Small intestine (tissue), 7 donors: ENCODE measurements at regions not wholly inside any gene's neighbourhood (a gene's known extent, or its start where the extent isn't known, plus 50 kb on each side); places are given as distances from the start of the nearest gene placed in this dataset.

ENCODE experiments used
- DNase-seq, 2 donors: peaks; one replicate each; pipeline versions ENCODE4 v3.0.0 to v3.0.0-alpha.2; 2013
- FAIRE-seq: peaks from 2 replicates; lab custom pipeline; 2012; peaks lifted over from hg19 to GRCh38; lab: Jason Lieb, UNC
- H3K27ac ChIP-seq, 3 donors: one replicate each; pipeline ENCODE4 v1.5.1; 2013; ENCODE audit warnings: low read length in 2 of 3, mild to moderate bottlenecking in 2 of 3, control low read depth in 1 of 3, inconsistent platforms in 1 of 3, low read depth in 1 of 3, moderate library complexity in 1 of 3
- H3K27me3 ChIP-seq, 3 donors: one replicate each; pipeline ENCODE4 v1.6.1; 2013; ENCODE audit warnings: low read length in 3 of 3, inconsistent platforms in 1 of 3; ENCODE audit not compliant: control insufficient read depth in 3 of 3, insufficient read depth in 3 of 3
- H3K36me3 ChIP-seq, 3 donors: one replicate each; pipeline ENCODE4 v1.6.1; 2013; ENCODE audit warnings: low read length in 3 of 3, inconsistent platforms in 1 of 3, low read depth in 1 of 3, mild to moderate bottlenecking in 1 of 3, moderate library complexity in 1 of 3; ENCODE audit not compliant: control insufficient read depth in 3 of 3, insufficient read depth in 2 of 3
- H3K4me1 ChIP-seq, 3 donors: one replicate each; pipeline ENCODE4 v1.6.1; 2013; ENCODE audit warnings: low read length in 2 of 3, inconsistent platforms in 1 of 3, low read depth in 1 of 3, mild to moderate bottlenecking in 1 of 3, moderate library complexity in 1 of 3; ENCODE audit not compliant: control insufficient read depth in 3 of 3, insufficient read depth in 2 of 3
- H3K4me3 ChIP-seq, 3 donors: one replicate each; pipeline ENCODE4 v1.5.1; 2013; ENCODE audit warnings: low read length in 3 of 3, control low read depth in 1 of 3, inconsistent platforms in 1 of 3, low read depth in 1 of 3, mild to moderate bottlenecking in 1 of 3, moderate library complexity in 1 of 3
- H3K9me3 ChIP-seq, 2 donors: one replicate each; pipeline ENCODE4 v1.6.1; 2013; ENCODE audit warnings: low read depth in 1 of 2, low read length in 1 of 2; ENCODE audit not compliant: control insufficient read depth in 2 of 2, insufficient read depth in 1 of 2
- WGBS, 3 donors: extraction: QIAGEN DNeasy Blood & Tissue Kit; methylation state at CpG; one replicate each; pipeline ENCODE4 v1.1.7; 2013; 5-methylcytosine and 5-hydroxymethylcytosine counted together
- donor health status: healthy with polysubstance abuse.
- donor health status: control.
- donor health status: control.
- donor health status: Bipolar disorder and iron deficiency.
- donor health status: healthy.

DNA sequence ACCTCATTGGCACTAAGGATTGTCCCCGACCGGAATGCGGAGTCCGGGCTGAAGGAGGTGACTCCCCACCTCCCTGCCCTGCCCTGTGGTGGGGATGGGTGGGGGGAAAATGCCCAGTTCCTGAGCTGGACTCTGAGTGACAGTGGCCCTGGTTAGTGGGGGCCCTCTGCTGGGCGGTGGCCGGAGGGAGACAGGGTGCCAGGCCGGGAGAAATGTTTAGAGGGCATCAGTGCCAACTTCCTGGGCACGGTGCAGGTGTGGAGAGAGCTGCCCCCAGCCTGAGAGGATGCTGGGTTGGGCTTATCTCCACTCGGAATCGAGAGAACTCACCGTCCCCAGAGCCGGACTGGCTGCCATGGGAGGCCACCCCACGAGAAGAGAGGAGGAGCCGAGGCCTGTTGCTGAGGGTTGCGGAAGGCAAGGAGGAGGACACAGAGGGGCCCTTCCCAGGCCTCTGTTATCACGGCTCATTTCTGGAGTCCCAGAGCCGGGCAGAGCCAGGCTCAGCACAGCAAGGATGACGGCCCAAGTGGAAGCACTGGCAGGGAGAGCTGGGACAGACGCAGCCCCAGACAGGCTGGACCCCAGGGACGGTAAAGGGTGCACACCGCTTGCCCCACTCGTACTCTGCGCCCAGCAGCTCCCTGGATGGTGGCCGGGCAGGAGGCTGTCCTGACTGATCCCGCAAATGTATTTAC is 156.7 kb downstream of the KIF26A start:
- Histone ChIP-seq H3K27ac (no peak overlapping the region), H3K4me1 (peaks cover 0 to 4% (median 0%) of the 10 kb centered on the region in 3 donors), H3K4me3 (no peak overlapping the region), H3K27me3 (no peaks in the 10 kb centered on the region), H3K9me3 (no peaks in the 10 kb centered on the region), H3K36me3 (no peaks in the 10 kb centered on the region)
- 52 to 75% (median 58%) methylated on average over 22 to 25 of the region's 25 CpGs for WGBS, 3 donors
- DNase-seq (no peak), FAIRE-seq (no peak)

DNA sequence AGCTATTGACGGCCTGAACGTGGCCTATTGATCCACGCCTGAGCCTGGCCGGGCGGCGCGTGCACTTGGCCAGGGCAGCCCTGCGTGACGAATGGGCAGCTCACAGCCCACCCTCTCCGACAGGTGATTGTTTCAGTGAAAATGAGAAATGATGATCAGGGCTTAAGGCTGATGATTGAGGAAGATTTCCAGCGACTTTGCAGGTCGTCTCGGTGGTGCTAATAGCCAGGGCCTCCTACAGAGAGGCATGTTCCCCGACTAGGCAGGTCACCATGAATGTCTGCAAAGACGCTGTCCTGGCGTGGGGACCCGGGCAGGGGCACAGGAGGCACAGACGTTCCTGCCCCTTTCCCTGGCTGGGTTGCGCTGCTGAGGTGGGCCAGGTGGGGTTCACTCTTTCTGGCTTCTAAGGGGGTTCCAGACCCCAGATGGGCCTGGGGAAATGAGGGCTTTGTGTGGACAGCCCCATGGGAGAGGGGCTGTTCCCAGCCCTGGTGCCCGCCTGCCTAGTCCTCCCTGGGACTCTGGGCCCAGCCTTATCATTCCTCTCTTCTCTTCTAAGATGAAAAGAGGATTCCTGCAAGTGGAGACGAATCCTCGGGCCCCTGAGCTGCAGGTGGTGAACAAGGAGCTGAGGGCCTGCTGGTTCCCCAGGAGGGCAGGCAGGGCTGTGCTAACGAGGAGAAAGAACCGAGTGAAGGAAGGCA is 157.4 kb downstream of the KIF26A start:
- FAIRE-seq (no peak), DNase-seq (no peak)
- Histone ChIP-seq H3K4me3 (no peak overlapping the region), H3K27me3 (no peaks in the 10 kb centered on the region), H3K4me1 (peaks cover 0 to 4% (median 0%) of the 10 kb centered on the region in 3 donors), H3K9me3 (no peaks in the 10 kb centered on the region), H3K36me3 (no peaks in the 10 kb centered on the region), H3K27ac (peak overlapping the region in 1 of 3 donors; percentile 18)
- 84% methylated on average over 24 of the region's 24 CpGs for whole genome bisulfite sequencing, 3 donors

DNA sequence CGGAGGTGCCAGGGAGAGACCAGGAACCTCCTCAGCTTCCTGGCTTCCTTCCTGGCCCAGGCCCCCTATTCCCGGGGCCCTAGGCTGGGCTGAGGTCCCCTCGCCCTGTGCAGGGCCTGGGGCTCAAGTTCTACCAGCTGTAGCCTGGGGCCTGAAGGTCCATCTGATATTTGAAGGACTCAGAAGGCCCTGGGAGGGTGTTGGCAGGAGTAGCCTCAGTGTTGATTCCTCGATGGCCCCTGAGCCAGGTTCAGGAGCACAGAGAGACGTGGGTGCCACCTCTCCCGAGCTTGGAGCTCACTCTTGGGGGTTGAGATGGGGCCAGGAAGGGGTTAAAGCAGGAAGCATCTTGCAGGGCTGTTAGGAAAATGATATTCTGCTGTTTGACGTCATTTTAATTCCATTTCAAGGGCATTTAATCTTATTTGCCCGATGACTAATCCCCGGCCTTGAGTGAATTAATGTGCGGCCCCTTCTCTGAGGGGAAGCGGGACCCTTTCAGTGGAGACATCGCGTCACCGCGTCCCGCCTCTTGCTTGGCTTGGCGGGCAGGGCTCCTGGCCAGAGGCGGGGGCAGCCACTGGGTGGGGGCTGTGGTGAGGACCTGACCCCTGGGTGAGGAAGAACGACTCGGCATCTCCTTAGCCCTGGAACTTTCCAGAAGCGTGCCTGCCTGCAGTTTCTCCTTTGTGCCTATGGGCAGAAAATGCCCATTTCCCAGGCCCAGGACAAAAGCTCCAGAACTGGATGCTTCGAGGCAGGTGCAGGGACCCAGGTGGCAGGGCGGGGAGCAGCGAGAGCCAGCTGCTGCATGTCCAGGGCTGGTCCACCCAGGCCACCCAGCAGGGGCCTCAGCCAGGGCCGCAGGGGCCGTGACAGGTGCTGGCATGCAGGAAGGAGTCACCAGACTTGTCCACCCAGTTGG is 158.3 kb downstream of the KIF26A start:
- Histone ChIP-seq H3K27ac (peak overlapping the region in 1 of 3 donors; percentile 18), H3K9me3 (no peaks in the 10 kb centered on the region), H3K4me1 (no peaks in the 10 kb centered on the region), H3K36me3 (no peaks in the 10 kb centered on the region), H3K27me3 (no peaks in the 10 kb centered on the region), H3K4me3 (no peak overlapping the region)
- 58 to 67% (median 60%) methylated on average over 26 of the region's 26 CpGs for WGBS, 3 donors
- DNase-seq = no peak
- FAIRE-seq = no peak

DNA sequence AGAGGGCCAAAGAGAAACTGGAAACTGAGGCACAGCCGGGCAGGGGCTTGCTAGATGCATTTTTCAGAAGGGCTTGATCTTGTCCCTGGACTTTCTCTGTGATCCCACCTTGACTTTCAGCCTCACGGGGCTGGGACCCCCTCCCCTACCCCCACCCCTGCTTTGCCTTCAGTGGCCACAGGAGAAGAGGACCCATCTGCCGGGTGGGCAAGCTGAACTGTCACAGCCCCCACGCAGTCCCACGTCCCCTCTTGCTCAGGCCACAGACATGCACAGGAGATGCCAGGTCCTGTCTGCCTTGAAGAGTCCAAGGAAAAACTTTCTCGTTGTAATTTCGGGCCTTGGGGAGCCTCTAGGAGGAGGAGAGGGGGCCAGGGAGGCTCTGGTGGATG is 158.9 kb downstream of the KIF26A start:
- no peaks in the 10 kb centered on the region for H3K27me3 ChIP-seq
- DNase-seq (no peak), FAIRE-seq (no peak)
- H3K36me3 ChIP-seq = no peaks in the 10 kb centered on the region
- H3K9me3 ChIP-seq = no peaks in the 10 kb centered on the region
- WGBS, 3 donors = 79 to 82% (median 82%) methylated on average over 7 of the region's 7 CpGs
- H3K4me1 ChIP-seq = no peaks in the 10 kb centered on the region
- H3K27ac ChIP-seq = no peak overlapping the region
- no peak overlapping the region for H3K4me3 ChIP-seq

DNA sequence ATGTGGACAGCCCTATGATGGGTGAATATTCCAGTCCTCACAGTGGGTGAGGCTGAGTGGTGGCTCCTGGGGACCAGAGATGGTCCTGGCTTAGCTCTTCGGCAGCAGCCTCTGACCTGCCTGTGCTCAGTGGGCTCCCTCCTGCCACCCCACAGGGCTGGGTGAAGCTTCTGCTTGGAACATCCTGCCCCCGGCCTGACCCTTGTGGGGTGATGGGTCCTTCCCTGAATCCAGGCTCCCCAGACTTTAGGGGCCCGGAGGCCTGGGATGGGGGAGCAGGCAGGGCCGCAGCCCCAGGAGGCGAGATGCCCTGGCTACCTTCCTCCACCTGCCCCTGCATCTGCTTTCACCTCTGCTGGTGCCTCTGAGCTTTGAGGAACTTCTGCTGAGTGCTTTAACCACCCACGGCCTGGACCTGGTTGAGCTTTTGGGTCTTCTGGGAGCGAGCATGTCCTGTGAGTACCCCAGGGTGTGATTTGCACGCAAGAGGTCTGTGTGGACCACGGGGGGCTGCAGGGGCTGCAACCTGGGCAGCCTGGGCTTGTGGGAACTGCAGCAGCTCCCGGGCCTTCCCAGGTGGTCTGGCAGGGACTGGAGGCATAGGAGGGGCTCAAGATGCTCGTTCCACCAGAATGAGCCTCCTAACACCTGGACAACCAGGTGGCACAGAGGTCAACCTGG is 159.5 kb downstream of the KIF26A start:
- no peak for FAIRE-seq
- no peak overlapping the region for H3K27ac ChIP-seq
- H3K4me1 ChIP-seq = no peaks in the 10 kb centered on the region
- H3K27me3 ChIP-seq = no peaks in the 10 kb centered on the region
- no peaks in the 10 kb centered on the region for H3K9me3 ChIP-seq
- H3K36me3 ChIP-seq = no peaks in the 10 kb centered on the region
- H3K4me3 ChIP-seq = no peak overlapping the region
- 83 to 88% (median 87%) methylated on average over 11 of the region's 11 CpGs for WGBS, 3 donors
- no peak for DNase-seq

DNA sequence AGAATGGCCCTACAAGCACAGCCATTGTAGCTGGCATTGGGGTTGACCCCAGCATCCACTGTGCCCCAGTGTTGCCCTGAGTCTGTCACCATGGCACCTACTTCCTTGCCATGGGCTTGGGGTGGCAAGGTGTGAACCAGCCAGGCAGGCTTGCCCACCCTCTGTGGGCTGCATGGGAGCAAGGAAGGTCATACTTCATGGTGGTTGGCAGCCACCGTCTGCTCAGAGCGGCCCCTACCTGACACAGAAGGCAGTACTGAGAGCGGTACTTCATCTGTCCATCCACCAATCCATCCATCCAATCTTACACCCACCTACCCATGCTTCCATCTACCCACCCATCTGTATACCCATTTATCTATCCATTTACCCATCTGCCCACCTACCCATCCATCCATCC is 160.1 kb downstream of the KIF26A start:
- WGBS, 3 donors = 90 to 96% (median 95%) methylated on average over 3 of the region's 3 CpGs
- no peak for FAIRE-seq
- DNase-seq = no peak
- no peaks in the 10 kb centered on the region for H3K36me3 ChIP-seq
- no peak overlapping the region for H3K27ac ChIP-seq
- H3K9me3 ChIP-seq = no peaks in the 10 kb centered on the region
- H3K4me3 ChIP-seq = no peak overlapping the region
- no peaks in the 10 kb centered on the region for H3K4me1 ChIP-seq
- H3K27me3 ChIP-seq = no peaks in the 10 kb centered on the region

DNA sequence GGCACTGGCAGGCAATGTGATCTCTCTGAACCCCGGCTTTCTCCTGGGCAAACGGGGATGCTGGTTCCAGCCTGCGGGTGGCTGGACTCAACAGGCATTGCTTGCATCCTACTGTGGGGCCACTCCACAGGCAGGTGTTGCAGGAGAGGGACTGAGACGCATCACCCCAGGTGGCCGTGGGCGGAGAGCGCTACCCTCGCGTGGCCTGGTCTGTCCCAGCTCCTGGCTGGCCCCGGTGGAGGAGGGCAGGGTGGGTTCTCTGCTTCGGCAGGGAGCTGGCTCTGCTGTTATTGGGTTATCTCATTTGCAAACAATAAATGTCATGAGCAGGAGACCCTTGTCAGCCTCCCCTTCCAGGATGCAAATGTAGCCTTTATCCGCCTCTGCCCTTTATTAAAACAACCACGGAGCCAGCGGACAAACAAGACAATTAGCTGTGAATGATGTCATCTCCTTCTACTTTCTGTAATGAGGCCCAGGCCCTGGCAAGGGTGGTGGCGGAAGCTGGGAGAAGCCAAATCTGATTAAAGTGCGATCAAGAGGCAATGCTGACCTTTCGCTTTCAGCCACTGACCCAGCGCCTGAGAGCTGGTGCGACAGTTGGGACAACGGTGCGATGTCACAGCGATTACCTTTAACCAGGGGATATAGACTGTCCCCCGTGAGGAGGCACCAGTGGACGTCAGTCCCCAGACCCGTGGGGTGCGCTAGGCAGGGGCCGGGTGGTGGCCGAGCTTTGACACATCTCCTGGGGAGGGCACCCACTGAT is 161.8 kb downstream of the KIF26A start:
- FAIRE-seq = no peak
- no peaks in the 10 kb centered on the region for H3K9me3 ChIP-seq

More for the DNA sequence above, 161.8 kb downstream of the KIF26A start:
- Histone ChIP-seq H3K4me1 (no peaks in the 10 kb centered on the region), H3K4me3 (no peak overlapping the region), H3K27me3 (no peaks in the 10 kb centered on the region), H3K27ac (no peak overlapping the region), H3K36me3 (no peaks in the 10 kb centered on the region)
- no peak for DNase-seq
- WGBS, 3 donors = 46 to 60% (median 46%) methylated on average over 27 to 28 of the region's 28 CpGs
